ENCODE measurements at regions not wholly inside any gene's neighbourhood (a gene's known extent, or its start where the extent isn't known, plus 50 kb on each side); places are given as distances from the start of the nearest gene placed in this dataset.

DNA sequence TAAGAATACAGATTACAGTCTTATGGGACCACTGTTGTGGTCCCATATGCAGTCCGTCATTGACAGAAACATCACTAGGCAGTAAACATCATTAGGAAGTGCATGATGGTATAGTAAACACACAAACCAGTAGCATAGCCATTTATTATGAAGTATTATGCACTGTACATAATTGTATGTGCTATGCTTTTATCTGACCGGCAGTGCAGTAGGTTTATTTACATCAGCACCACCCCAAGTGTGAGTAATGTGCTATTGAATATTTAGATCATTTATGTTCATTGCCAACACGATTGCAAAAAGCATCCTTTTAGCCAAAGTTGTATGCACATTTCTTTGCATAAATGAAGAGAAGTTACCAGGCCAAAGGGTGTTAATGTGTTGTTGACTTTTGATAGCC lies 531.6 kb upstream of the TBX3 start:
- no peak for DNase-seq (ENCODE audit: low spot score)

DNA sequence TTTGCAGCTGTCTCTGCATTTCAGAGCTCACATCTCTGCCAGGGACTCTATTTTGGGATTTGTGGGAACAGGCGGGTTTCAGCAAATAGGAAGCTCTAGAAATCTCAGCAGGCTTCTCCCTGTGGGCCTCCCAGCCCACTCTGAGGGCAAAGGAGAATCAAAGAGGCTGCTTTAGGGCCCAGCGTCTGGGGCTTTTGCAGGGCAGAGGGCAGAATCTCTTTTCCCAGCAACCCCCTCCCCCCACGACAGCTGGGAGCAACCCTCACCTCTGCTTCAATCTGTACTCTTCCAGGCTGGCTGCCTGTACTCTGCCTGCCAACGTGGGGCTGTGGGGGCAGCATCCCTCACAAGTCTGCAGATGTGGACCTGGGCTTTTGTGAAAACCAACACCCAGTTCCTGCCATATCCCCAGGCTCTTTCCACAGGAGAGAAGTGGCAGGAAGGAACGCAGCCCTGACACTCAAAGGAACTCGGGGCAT lies 529.6 kb upstream of the TBX3 start:
- DNase-seq (ENCODE audit: low spot score), result no peak

DNA sequence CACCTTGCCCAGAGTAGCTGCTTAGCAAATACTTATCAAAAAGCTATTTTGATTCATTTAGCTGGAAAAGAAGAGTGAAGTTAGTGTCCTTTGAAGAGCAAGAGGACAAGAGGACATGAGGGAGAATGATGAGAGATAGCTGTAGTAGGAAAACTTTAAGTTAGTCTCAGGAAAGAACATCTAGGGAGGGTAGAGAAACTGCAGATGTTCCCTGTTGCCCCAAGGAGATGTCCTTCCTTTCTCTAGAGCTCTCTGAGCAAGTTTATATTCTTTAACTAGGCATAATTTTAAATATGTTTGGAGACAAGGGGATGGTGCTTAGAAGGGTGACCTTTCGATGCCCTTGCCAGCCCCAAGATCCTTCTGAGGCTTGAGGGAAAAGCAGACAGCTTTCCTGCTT lies 529.1 kb upstream of the TBX3 start:
- no peak for DNase-seq (ENCODE audit: low spot score)

DNA sequence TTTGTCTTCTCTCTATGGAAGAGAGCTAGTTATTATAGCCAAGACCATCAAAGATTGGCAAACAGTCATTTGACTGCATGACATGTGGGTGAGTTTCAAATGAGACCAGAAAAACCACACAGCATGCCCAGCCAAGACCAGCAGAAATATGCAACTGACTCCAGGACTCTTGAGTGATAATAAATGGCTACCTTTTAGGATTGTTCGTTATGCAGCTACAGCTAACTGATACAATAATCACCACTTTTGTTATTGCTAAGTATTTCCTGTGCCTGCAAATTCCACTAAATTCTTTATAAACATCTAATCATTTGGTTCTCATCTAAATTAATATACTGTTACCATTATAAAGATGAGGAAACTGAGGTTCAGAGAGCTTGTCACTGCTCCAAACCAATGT lies 528.4 kb upstream of the TBX3 start:
- DNase-seq (ENCODE audit: low spot score), result no peak

DNA sequence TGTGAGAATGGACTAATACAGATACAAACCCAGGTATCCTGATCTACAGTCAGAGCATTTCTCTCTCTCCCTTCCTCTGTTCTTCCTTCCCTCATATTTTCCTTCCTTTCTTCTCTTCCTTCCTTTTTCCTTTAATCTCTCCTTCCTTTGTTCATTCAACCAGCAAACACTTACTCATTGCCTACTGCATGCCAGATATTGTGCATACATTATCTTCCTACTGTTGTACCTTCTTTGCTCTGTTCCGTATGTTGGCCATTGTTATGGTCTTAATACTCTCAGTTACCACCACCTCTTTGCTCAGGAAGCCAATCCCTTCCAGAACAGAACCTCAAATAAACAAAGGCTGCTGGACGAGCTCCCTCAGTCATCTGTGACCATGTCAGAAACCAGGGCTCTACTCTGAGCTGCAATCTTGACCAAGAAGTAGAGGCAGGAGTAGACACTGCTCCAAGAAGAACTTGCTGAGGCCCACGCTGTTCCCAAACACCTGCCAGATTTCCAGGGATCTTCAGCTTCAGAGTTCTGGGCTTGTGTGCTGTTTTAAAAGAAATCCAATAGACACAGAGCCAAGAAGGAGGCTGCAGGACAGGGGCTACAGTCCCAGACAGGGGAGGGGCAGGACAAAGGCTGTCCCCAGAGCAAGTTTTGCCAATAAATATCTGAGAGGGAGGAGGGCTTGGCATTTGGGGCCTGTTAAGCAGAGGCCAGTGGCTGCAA lies 526.7 kb upstream of the TBX3 start:
- DNase-seq (ENCODE audit: low spot score), result no peak

DNA sequence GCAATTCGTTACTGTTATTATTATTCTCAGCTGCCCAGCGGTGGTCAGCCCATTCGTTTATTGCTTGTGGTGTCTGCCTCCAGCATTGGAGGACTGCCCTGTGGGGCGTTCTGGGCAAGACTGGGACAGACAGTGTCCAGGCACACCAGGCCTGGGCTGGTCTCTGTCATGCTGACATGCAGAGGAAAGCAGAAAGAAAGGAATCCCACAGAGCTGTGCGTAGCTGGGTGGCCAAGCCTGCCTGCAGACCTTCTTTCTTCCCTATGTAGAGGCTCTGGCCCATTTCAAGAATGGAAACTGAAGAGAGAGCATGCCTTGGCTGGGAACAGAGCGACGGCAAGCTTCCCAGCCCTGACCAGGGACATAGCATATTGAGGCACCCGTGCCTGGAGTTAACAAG lies 525.3 kb upstream of the TBX3 start:
- DNase-seq (ENCODE audit: low spot score), result no peak

DNA sequence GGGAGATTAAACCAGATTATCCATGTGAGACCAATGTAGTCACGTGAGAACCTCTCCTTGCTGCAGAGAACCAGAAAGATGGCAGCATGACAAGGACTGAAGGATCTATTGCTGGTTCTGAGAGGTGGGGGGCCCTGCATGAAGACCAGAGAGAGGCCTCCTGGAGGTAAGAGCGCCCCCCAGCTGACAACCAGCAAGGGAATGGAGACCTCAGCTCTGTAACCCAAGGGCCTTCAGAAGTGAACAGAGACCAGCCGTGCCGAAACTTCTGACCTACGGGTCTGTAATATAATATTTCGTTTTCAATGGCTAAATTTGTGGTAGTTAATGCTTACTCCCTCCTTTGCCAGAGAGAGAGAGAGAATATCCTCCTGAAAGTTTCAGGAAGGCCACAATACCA lies 524.1 kb upstream of the TBX3 start:
- no peak for DNase-seq (ENCODE audit: low spot score)

DNA sequence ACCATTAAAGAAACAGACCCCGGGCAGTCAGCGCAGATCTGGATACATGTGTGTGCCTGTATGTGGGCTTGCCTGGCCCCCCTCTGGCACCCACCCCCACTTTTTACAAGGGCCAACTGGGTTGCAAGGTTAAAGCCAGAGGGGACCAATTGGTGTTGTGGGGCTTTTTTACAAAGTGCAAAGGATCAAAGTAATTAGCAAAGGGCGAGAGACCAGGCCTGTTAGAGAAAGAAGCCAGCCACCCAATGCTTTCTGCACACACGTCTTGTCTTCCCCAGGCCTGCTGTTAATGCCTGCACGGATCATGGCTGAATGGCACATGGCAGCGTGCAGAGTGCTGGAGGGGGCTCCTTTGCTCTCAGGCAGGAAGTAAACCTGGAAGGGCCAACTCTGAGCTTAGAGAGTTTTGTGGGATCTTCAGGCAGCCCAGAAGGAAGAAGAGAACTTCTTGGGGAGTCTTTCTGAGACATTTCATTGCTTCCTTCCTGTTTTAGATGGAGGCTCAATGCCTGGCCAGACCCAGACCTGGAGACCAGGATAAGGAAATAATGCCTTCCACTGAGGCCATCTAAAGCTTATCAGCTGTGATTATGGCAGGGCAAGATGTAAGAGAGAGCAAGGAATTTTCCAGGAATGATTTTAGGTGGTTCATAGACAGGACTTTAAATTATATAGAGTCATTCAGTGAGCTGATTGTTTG lies 523.4 kb upstream of the TBX3 start:
- no peak for DNase-seq (ENCODE audit: low spot score)

DNA sequence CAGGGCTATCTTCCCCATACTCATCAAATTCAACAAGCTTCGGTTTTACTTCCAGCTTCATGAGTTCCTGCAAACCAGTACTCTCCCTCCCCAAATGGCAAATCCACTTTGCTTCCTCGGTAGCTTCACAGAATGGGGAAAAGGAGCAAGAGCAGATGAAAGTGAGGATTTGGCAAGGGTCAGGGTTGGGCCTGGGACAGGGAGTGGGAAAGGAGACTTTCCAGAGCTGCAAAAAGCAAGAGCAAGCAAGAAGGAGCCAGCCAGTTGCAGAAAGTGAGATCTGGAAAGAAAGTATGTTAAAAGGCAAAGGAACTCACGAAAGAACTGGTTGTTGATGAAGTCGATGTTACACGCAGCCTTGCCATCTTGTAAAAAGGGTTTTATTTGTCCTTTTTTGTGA lies 522.8 kb upstream of the TBX3 start:
- no peak for DNase-seq (ENCODE audit: low spot score)

DNA sequence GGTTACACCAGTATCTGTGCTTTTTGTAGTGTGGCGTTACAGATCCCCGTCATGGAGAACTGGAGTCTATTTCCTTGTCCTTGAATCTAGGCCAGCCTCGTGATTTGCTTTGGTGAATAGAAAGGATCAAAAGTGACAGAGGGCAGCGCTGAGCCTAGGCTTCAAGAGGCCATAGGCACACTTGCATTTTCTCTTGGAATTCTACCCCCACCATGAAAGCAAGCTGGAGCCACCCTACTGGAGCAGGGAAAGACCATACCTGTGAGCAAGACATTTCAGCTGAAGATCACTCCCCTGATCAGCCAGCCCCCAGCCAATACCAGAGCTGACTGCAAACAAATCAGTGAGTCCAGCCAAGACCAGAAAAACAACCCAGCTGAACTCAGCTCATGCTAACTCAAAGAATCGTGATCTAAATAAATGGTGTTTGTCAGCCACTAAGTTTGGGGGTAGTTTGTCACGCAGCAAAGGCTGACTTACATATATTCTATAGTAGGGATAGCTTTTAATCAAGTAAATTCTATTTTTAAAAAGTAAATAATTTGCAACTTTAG lies 521.9 kb upstream of the TBX3 start:
- DNase-seq (ENCODE audit: low spot score), result no peak

DNA sequence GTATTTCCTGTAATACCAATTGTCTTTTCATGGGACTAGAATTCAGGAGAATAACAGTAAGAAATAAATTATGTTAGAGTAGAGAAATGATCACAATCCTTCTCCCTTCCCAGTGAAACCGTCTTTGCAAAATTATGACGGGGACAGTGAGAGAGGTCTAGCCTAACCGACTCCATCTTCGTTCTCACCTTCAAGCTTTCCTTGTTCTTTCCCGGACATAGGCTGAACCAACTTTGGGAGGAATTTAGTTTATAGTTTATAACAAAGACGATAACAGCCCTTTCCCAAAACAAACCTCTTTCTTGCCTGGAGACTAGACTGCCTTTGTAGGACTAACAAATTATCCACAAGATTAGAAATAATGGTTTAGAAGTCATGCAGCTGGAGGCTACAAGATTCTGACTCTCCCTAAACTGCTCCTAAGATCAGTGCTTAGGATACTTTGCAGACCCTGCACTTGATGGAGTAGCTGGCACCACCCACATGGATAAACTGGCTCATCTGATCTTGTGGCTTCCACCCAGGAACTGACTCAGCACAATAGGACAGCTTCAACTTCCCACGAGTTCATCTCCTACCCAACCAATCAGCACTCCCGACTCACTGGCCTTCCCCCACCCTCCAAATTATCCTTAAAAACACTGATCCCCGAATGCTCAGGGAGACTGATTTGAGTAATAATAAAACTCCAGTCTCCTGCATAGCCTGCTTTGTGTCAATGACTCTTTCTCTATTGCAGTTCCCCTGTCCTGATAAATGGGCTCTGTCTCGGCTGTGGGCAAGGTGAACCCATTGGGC lies 521.2 kb upstream of the TBX3 start:
- DNase-seq (ENCODE audit: low spot score), result no peak

DNA sequence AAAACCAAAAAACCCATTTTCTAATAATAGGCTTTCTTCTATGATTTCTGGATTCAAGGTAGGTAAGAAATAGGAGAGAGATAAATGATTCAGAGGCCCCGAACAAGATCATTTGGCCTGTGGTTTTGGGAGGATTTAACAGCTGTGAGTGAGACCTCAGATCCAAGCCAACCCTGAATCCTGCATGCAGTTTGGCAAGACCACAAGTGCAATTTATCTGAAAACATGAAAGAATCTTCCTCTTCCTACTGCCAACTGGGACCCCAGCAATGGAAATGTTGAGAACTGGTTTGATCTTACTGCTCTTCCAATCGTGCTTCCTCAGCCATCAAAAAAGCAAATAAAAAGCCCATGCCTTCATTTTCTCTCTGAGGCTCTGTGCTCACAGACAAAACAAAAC lies 519.7 kb upstream of the TBX3 start:
- DNase-seq (ENCODE audit: low spot score), result no peak

DNA sequence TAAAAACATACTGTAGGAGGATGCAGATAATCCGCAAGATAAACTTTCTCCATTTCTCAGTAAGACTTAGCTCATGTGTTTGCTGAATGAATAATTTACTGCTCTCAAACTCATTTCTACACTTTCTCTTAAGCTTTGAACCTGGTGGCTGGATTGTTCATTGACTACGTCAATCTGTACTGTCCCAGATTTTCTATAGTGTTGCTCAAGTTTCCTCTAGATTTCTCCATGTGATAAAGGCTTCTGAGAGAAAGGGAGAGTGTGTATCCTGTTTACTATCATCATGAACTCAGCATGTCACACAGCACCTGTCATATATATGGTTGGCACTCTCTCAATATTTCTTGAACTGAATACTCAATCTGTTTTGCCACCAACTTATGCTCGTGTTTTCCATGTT lies 518.0 kb upstream of the TBX3 start:
- DNase-seq (ENCODE audit: low spot score), result no peak

DNA sequence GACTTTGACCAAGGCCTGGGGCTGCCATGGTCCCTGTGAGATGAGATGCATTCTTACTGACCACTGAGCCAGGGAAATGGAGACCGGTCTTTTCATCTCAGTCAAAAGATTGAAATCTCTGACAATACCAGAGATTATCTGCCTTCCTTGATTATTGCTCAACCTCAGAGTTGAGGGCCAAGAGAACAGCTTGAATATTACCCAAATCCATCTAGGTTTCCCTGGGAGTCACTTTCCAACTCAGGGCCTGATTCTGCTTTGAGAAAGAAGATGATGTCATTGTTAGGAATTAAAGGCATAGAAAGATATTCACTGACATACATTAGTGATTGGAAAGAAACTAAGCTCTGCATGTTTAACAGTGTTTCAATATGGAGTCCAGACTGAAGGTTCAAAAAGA lies 515.9 kb upstream of the TBX3 start:
- no peak for DNase-seq (ENCODE audit: low spot score)

DNA sequence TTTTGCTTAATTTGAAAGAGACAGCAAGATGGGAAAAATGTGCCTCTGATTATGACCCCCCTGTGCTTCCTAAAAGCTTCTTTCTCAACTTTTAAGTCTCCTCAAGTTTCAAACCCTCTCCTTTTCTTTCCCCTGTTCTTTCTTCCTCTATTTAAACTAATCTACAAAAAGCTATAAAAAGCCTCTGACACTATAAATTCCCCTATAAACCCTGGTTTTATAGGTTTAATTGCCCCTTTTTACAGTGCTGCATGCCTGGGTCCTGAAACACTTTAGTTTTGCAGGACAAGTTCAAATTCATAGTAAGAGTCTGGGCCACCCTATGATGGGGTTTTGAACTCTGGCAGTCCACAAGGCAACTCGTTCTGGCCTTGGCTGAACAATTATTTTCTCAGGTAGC lies 510.9 kb upstream of the TBX3 start:
- DNase-seq (ENCODE audit: low spot score), result no peak

DNA sequence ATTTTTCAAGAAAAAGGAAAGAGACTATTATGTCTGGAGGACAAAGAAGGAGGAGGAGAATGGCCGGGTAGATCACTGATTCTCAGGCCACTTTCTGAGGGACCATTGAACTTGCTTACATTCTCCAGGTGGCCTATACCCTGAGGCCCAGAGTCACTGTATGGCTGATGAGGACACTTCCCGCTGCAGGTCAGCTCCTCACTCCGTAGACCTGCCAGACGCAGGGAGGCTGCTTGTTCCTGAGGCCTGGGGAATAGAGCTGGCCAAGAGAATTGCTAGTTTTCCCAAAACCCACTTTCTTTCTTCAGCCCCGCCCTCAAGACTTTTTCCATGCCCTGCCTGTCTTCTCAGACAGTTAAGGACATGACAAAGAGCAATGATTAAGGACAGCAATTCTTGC lies 510.5 kb upstream of the TBX3 start:
- DNase-seq (ENCODE audit: low spot score), result no peak

DNA sequence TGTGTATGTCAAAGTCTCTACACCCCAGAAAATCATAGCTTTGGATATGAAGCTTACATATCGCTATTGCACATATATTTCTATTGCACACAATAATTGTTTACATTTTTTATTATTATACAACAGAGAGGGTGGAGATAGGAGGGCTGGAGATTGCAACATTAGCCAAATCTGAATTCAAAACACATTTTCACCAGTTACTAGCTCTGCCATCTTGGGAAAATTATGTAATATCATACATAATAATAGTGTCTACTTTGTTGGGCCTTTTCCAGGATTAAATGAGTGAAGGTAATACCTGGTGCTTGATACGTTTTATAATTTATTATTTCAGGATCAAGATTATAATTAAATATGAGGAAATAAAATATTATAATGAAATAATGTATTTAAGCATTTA lies 507.4 kb upstream of the TBX3 start:
- DNase-seq (ENCODE audit: low spot score), result no peak

DNA sequence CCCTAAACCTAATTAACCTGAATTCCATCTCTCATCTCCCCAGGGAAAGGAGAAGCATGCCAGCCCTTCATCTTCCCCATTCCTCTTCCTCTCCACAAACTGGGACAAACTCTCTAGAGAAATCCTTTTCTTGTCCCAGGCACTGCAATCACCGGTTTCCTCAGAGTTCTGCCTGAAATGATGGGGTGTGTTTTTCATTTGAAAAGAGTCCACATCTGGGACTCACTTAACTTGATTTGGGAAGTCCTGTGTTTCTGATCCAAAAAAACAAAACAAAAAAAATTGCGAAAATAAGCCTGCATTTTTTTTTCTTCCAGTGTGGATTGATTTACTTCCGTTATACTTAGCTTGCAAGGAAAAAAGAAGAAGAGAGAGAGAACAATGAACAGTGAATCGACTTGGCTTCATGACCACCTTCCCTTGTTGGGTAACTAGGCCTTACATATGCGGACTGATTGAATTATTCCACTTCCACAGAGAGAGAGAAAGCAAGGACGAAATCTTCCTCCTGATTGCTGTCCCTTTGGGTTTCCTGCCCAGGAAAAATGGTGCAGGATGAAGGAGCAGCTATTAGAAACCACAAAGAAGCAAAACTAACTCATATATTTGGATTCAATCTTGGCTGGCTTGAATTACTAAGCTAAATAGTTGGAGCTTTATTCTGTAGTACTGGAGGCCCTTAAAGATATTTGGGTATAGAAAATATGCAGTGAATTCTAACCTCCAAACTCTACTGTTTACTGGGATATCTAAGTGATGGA lies 506.2 kb upstream of the TBX3 start:
- no peak for DNase-seq (ENCODE audit: low spot score)

DNA sequence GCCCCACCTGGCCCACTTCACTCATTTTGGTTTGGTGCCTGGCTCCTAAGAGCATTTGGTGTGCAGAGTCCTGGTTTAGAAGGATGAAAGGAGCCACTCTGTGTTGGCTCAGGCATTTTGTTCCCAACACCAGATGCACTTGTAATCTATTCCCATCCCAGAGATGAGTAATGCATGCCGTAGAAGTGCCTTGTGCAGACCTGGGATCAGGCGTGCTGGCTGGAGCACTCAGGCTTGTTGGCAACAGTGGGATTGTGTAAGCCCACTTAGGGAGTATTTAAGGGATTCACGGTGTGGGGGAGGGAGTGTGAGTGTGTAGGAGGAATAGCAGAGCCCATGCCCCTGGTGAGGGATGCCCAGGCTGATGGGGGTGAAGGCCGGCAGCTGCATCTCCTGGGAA lies 501.5 kb upstream of the TBX3 start:
- no peak for DNase-seq (ENCODE audit: low spot score)

DNA sequence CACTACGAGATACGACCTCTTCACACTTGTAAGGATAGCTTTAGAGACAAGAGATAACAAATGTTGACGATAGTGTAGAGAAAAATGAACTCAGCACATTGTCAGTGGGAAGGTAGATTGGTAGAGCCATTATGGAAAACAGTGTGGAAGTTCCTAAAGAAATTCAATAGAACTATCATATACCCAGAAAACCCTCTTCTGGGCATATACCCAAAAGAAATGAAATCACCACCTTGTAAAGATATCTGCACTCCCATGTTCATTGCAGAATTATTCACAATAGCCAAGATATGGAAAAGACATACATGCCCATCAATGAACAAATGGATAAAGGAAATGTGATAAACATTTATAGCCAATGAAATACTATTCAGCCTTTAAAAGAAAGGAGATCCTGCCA lies 499.8 kb upstream of the TBX3 start:
- DNase-seq (ENCODE audit: low spot score), result no peak

DNA sequence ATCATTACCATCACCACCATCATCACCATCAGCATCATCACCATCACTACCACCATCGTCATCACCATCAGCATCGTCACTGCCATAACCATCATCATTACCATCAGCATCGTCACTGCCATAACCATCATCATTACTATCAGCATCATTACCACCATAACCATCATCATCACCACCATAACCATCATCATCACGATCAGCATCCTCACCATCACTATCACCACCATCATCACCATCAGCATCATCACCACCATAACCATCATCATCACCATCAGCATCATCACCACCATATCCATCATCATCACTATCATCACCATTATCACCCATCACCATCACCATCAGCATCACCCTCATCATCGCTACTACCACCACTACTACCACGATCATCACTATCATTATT lies 493.9 kb upstream of the TBX3 start:
- DNase-seq (ENCODE audit: low spot score), result no peak

DNA sequence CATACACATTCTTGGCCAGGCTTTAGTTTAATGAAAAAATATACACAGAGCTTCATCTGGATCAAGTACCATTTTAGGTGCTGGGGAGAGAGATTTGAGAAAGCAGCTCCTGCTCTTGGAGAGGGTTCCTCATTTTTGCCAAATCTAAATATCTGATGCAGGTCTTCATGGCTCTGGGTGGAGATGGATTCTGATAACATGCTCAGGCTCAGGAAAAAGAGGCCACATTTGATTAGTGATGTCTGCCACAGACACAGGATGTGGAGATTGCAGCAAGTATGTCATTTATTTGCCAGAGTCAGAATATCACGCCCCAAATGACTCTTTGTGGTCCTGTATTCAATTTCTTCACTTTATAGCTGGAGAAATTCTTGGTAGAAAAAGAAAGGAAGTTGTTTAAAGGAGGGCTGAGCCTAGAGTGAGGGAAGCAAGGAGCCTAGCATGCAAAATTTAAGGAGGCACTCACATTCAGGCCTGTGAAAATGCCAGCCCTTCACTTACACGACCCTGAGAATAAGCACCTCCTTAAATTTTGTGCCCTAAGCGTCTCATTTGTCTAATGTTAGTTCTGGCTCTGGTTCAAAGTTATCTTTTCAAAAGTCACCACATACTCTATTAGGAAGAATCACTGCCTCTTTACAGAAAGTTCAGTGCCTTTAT lies 492.9 kb upstream of the TBX3 start:
- no peak for DNase-seq (ENCODE audit: low spot score)
